HG02678 (cell line): ENCODE measurements at regions not wholly inside any gene's neighbourhood (a gene's known extent, or its start where the extent isn't known, plus 50 kb on each side); places are given as distances from the start of the nearest gene placed in this dataset.

Experiments used
- ATAC-seq: cut with Tn5 transposase; IDR thresholded peaks from one replicate; pipeline ENCODE4 v1.9.1; 2021; ENCODE audit warnings: mild to moderate bottlenecking, moderate library complexity; ENCODE audit not compliant: unreplicated experiment

DNA sequence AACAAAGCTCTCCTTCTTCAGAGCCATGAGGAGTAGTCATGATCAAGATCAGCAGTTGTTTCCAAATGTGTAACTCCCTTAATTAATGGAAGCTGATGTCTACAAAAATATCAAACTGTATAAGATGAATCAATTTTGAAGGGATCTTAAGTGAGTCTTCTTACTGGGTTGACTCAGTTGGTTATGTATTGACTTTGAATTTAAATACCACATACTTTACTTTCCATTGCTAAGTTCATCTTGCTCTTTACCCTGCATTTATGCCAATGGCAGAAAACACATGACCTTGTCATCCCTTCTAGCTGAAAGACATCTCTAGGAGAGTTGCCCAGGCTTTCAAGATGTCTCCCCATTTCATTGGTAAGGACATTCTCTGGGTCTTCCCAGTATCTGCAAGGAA, 123.2 kb upstream of the STMND1 start:
- ATAC-seq, result no peak

- ATAC-seq, result no peak
Measured at GRCh38 chr6:16976385-16977183, 125.3 kb upstream of the STMND1 start.

GRCh38 chr6:16974704-16975359, 127.0 kb upstream of the STMND1 start:
- no peak for ATAC-seq

DNA sequence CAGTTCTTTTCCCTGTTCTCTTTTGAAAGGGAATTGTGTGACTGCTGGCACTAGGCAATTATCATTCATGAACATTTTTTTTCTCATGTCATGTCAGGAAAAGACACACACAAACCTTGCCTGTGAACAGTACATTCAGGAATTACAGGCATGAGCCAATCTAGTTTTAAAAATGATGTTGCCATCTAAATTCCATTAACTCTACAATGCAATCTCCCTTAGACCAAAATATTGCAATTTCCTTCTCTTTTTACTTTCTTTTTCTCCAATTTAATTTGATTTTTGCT, 127.5 kb upstream of the STMND1 start:
- no peak for ATAC-seq

DNA sequence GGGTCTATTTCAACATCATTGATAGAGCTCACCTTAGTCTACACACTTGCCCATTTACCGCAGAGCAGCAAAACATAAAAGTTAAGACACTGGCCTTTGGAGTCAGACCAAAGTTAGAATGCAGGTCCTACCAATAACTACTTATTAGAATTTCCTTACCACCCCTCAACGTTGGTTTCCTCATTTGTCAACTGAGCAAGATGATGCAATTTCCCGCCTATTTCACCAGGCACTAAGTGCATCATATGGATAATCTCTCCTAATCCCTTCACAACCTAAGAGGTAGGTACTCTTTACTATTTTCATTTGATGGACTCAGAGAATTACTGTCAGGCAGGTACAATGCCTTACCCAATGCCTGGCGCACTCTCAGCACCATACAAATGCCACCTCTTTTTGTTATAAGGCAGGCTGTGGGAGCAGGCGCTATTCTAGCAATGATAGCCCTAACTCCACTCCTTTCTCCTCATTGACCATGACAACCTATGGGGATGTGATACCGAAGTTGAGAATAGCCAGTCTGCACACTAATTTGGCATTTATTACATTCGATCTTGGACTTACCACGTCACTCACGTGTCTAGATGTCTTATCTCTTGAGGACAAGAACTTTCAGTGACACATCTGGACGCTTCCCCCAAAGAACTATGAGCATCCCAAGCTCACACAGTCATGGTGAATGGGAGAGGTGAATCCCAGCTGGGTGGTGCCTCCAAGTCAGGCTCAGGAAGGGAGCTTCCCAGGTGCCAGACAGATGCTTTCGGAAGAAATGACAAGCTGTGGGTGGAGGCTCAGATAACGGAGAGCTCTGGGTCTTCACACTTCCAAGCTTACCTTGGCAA, 128.1 kb upstream of the STMND1 start:
- ATAC-seq, result no peak

DNA sequence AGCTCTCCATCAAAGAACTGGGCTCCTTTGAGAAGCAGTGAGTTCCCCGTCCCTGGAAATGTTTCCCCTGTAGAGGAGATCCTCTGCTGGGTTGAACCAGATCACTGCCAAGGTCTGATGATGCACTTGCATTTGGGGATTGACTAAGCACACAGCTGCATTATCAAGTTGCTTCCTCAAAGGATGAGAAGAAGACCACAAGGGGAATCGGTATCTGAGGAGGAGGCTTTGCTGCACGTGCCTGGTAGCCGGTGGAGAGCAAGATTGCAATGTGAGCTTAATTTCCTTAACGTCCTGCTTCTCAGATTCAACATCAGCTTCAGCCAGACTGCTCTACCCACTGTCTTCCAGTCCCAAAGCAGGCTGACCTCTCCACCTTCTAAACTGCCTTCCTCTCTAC, 128.8 kb upstream of the STMND1 start:
- no peak for ATAC-seq

DNA sequence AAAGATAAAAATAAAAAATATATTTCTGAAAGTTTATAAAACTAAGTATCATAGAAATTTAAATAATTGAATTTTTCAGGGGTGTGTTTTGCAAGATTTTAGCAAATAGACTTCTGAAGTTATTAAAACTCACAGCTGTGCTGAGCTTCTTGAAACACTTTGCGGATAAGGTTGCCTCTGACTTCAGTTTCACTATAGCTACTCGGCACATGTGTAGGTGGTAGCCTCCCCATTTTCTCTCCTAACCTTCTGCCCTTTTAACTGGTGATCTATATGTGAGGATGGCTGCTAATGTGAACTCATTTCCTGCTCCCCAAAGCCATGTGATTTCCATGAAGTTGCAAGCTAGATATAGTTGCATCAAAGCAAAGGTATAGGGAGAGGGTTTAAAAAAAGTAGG, 129.3 kb upstream of the STMND1 start:
- ATAC-seq, result no peak

DNA sequence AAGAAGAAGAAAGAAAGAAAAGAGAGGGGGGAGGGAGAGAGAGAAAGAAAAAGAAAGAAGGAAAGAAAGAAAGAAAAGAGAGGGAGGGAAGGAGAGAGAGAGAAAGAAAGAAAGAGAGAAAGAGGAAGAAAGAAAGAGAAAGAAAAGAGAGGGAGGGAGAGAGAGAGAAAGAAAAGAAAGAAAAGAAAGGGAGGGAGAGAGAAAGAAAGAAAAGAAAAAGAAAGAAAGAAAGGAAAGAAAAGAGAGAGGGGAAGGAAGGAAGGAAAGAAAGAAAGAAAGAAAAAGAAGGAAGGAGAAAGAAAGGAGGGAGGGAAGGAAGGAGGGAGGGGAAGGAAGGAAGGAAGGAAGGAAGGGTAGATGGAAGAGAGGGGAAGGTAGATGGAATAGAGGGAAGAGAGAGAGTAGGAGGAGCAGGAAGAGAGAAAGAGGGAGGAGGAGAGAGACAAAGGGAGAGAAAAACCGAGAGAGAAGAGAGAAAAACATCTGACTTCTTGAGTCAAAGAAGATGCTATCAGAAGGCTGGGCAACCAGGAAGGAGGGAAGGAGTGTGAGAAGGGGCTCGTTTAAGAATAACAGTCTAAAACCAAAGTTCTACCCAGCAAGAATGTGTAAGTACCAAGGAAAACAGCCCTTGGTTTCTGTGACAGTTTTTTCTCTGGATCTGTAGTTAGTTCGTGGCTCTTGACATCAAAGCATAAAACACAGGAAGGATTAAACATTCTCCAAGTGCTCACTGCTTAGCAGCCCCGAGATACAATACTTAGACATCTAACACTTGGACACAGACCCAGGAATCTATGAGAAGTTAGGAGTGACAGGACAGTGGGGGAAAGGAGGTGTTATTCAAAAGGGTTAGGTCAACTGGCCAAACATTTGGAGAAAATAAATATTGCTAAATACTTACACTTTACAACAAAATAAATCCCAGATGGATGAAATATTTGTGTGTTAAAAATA, 131.9 kb upstream of the STMND1 start:
- ATAC-seq, result no peak

DNA sequence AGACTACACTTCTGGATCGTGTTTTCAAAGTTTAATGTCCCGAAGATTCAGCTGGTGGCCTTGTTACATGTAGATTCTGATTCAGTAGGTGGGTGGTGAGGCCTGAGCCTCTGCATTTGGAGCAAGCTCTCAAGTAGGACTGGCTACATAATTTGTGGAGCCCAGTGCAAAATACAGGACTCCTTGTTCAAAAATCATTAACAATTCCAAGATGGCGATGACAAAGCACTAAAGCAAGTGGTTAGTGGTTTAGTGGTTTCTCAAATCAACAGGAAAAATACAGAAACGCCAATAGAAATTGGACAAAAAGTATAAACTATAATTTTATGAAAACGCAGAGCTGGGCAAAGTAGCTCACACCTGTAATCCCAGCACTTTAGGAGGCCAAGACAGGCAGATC, 133.7 kb upstream of the STMND1 start:
- no peak for ATAC-seq

DNA sequence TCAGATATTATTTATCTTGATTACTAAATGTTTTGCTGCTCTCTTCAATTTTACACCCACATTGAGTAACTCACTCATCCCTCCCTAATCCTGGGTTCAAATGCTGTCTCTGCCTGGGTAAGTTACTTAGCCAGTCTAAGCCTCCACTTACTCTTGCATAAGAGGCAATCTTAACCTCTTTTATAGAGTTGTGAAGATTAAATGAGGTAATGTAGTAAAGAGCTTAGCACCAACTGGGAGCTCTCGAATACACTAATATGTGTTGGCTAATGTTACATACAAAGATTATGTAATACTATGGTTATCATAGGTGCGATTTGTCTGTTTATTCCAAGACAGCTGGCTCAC, 134.4 kb upstream of the STMND1 start:
- ATAC-seq, result no peak

DNA sequence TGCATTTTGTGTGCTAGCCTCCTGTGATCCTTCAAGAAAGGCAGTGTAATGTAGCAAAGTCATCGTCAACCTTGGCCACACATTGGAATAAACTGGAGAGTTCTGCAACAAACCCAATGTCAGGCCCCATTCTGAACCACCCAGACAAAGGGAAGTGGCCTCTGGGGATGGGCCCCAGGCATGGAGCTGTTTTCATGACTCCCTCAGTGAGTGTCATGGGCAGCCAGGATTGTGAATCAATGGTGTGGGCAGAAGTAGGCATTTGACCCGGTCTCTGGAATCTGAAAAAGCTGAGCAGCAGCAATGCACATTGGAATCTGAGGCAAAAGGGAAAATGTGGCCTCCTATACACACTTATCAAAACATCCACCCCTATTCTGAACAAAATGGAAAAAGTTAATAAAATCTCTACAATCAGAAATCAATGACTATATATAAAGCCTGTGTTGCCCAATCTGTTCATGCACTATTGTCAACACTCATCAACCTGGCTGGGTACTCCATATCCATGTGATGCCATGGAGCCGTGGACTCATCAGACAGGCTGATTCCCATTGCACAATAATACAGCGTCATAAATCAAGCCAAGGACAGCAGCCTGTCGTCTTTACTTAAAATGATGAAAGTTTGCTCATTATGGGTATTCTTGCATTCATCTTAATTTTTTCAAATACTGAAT, 134.9 kb upstream of the STMND1 start:
- no peak for ATAC-seq

DNA sequence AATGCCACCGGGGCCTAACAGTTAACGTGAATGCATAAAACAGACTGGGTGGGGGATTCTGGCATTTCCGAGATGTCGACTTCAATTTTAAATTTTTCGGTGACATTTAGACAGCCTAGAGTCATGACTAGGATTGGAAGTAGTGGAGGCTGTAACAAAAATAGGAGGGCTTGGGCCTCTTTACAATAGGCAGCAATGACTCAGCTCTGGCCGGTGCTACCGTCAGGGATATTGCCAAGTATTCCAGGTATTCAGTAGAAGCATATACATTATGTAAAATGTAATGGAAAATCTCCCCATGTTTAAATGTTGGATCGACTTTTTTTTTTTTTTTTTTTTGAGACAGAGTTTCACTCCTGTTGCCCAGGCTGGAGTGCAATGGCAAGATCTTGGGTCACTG, 136.2 kb upstream of the STMND1 start:
- ATAC-seq, result no peak

DNA sequence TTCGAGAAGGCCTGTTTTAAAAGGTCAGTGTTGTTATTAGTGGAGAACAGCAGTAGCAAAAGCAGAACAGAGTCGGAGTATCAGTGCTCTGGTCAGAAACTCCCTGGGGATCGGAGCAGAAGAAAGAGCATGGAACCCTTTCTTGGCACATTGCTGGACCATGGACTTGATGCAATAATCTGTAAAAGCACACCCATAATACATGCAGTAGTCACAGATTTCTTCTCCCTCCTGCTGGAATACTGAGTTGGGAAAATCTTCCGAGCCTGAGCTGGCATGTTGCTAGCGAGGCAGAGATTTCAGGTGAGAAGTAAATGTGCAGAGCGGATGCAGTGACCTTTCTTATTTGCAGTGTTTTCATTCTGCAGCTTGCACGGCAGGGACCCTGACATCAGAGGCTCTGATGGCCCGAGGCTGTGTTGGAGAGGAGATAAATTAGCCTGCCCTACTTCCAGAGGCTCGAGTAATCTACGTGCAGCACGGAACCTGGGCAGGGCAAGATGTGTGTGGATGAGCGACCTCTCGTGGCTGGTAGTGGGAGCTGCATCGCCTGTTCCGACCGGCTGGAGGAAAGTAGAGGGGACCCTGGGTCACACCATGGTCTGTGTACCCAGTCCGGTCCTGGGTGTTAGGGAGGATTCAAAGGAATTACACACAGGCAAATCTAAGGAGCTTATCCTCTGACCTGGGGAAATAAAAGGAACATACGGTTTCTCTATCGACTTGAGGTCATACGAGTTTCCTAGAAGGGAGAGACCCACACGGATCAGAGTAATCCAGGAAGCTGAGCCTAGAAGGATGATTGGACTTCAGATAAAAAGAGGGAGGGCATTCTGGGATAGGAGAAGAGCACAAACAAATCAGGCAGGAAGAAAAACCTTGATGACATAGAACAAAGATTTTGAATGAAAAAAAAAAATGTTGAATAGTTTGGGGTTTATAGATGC, 137.0 kb upstream of the STMND1 start:
- ATAC-seq, result no peak

DNA sequence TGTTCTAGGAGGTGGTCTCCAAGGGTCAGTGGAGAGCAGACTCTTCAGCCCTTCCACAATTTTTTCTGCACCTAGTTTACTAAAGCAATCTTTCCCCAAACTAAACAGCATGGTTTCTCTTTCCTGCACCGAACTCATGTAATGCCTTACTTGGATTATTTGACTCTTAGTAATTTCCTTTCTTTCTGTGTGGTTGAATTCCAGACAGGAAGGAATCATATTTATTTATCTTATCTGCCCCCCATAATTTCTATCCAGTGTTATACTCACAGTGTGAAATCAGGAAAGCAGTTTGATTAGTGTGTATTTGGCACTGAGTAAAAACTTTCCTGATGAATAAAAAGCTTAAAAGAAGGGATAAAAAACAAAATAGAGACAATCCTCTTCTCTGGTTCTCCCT, 140.3 kb upstream of the STMND1 start:
- no peak for ATAC-seq

- ATAC-seq, result no peak
Measured at GRCh38 chr6:16959789-16960188, 142.1 kb upstream of the STMND1 start.

DNA sequence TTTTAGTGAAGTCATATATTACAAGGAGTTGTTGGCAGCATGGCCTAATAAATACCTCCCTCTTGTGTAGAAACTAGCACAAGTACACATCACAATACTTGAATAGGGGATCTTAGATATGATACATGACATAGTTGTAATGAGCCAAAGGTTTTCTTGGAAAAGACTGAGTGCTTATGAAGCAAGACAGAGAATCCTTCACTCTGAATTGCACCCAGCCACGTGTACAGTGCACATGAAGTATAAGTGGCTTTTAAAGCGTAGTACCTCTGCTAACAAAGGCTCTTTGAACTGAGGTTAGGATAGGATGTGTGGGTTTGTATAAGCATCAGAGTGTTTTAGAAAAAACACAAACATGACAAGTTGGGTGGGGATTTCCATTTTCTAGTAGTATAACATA, 145.5 kb upstream of the STMND1 start:
- ATAC-seq, result no peak

GRCh38 chr6:16955899-16956298, 146.0 kb upstream of the STMND1 start:
- ATAC-seq, result no peak

GRCh38 chr6:16953905-16954304, 147.9 kb upstream of the STMND1 start:
- ATAC-seq, result no peak

GRCh38 chr6:16953446-16953845, 148.4 kb upstream of the STMND1 start:
- ATAC-seq, result no peak
